ENCODE measurements at regions not wholly inside any gene's neighbourhood (a gene's known extent, or its start where the extent isn't known, plus 50 kb on each side); places are given as distances from the start of the nearest gene placed in this dataset.
A peak's percentile ranks its signal among the peaks of the same experiment; 100 is the strongest.

- Mint-ChIP-seq H3K27me3 (peaks cover 5% of the 10 kb centered on the region), H3K9me3 (no peaks in the 10 kb centered on the region), H3K27ac (no peak overlapping the region), H3K4me3 (no peak overlapping the region), H3K4me1 (ENCODE audit: unreplicated experiment) (no peaks in the 10 kb centered on the region), H3K36me3 (no peaks in the 10 kb centered on the region)
- TF ChIP-seq CTCF (conservative IDR thresholded peaks at IDR 0.05), result no peak
- no peak for DNase-seq (ENCODE audit: extremely low spot score, unreplicated experiment)
Observed at GRCh38 chr1:165994107-165994506, 166.7 kb downstream of the UCK2 start.

GRCh38 chr1:165999826-166000225, 167.0 kb downstream of the FAM78B start:
- DNase-seq (ENCODE audit: extremely low spot score, unreplicated experiment), result no peak
- Mint-ChIP-seq H3K4me3 (no peak overlapping the region), H3K9me3 (no peaks in the 10 kb centered on the region), H3K36me3 (no peaks in the 10 kb centered on the region), H3K4me1 (ENCODE audit: unreplicated experiment) (no peaks in the 10 kb centered on the region), H3K27me3 (no peaks in the 10 kb centered on the region), H3K27ac (no peak overlapping the region)
- TF ChIP-seq CTCF (conservative IDR thresholded peaks at IDR 0.05), result no peak

GRCh38 chr1:166007176-166007575, 159.6 kb downstream of the FAM78B start:
- peaks cover 4% of the 10 kb centered on the region for H3K27me3 Mint-ChIP-seq
- no peak for TF ChIP-seq CTCF (conservative IDR thresholded peaks at IDR 0.05)
- no peaks in the 10 kb centered on the region for H3K9me3 Mint-ChIP-seq

GRCh38 chr1:166013232-166013631, 153.6 kb downstream of the FAM78B start:
- Mint-ChIP-seq H3K36me3 (no peaks in the 10 kb centered on the region), H3K27ac (no peak overlapping the region), H3K4me3 (no peak overlapping the region), H3K9me3 (no peaks in the 10 kb centered on the region), H3K27me3 (peaks cover 14% of the 10 kb centered on the region), H3K4me1 (ENCODE audit: unreplicated experiment) (no peaks in the 10 kb centered on the region)
- DNase-seq (ENCODE audit: extremely low spot score, unreplicated experiment), result no peak
- no peak for TF ChIP-seq CTCF (conservative IDR thresholded peaks at IDR 0.05)

More at GRCh38 chr1:166007176-166007575, 159.6 kb downstream of the FAM78B start:
- no peak for DNase-seq (ENCODE audit: extremely low spot score, unreplicated experiment)
- Mint-ChIP-seq H3K4me3 (no peak overlapping the region), H3K36me3 (no peaks in the 10 kb centered on the region), H3K27ac (no peak overlapping the region), H3K4me1 (ENCODE audit: unreplicated experiment) (no peaks in the 10 kb centered on the region)

GRCh38 chr1:166017395-166017794, 149.4 kb downstream of the FAM78B start:
- Mint-ChIP-seq H3K4me3 (no peak overlapping the region), H3K9me3 (no peaks in the 10 kb centered on the region), H3K27me3 (peaks cover 23% of the 10 kb centered on the region), H3K4me1 (ENCODE audit: unreplicated experiment) (no peaks in the 10 kb centered on the region), H3K27ac (no peak overlapping the region), H3K36me3 (no peaks in the 10 kb centered on the region)
- TF ChIP-seq CTCF (conservative IDR thresholded peaks at IDR 0.05), result peak; percentile 36
- no peak for DNase-seq (ENCODE audit: extremely low spot score, unreplicated experiment)

Data from type B pancreatic cell (in vitro differentiated cells).